ENCODE measurements at regions not wholly inside any gene's neighbourhood (a gene's known extent, or its start where the extent isn't known, plus 50 kb on each side); places are given as distances from the start of the nearest gene placed in this dataset.

- no peak for DNase-seq (ENCODE audit: low read depth)
- no peak overlapping the region for H3K4me3 ChIP-seq (ENCODE audit: low read length)
- TF ChIP-seq, protein P1, sequence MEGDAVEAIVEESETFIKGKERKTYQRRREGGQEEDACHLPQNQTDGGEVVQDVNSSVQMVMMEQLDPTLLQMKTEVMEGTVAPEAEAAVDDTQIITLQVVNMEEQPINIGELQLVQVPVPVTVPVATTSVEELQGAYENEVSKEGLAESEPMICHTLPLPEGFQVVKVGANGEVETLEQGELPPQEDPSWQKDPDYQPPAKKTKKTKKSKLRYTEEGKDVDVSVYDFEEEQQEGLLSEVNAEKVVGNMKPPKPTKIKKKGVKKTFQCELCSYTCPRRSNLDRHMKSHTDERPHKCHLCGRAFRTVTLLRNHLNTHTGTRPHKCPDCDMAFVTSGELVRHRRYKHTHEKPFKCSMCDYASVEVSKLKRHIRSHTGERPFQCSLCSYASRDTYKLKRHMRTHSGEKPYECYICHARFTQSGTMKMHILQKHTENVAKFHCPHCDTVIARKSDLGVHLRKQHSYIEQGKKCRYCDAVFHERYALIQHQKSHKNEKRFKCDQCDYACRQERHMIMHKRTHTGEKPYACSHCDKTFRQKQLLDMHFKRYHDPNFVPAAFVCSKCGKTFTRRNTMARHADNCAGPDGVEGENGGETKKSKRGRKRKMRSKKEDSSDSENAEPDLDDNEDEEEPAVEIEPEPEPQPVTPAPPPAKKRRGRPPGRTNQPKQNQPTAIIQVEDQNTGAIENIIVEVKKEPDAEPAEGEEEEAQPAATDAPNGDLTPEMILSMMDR (conservative IDR thresholded peaks at IDR 0.05; ENCODE audit: low read depth, low read length), result no peak
Observed at GRCh38 chr2:12051831-12052230, 305.4 kb downstream of the LPIN1 start.

- no peak for DNase-seq (ENCODE audit: low read depth)
- no peak overlapping the region for H3K4me3 ChIP-seq (ENCODE audit: low read length)
- TF ChIP-seq, protein P1 (conservative IDR thresholded peaks at IDR 0.05; ENCODE audit: low read depth, low read length), result no peak
Observed at GRCh38 chr2:12052796-12053195, 306.4 kb downstream of the LPIN1 start.

GRCh38 chr2:12054956-12055618, 308.7 kb downstream of the LPIN1 start:
- TF ChIP-seq, protein P1 (conservative IDR thresholded peaks at IDR 0.05; ENCODE audit: low read depth, low read length), result no peak
- H3K4me3 ChIP-seq (ENCODE audit: low read length), result no peak overlapping the region
- no peak for DNase-seq (ENCODE audit: low read depth)

DNA sequence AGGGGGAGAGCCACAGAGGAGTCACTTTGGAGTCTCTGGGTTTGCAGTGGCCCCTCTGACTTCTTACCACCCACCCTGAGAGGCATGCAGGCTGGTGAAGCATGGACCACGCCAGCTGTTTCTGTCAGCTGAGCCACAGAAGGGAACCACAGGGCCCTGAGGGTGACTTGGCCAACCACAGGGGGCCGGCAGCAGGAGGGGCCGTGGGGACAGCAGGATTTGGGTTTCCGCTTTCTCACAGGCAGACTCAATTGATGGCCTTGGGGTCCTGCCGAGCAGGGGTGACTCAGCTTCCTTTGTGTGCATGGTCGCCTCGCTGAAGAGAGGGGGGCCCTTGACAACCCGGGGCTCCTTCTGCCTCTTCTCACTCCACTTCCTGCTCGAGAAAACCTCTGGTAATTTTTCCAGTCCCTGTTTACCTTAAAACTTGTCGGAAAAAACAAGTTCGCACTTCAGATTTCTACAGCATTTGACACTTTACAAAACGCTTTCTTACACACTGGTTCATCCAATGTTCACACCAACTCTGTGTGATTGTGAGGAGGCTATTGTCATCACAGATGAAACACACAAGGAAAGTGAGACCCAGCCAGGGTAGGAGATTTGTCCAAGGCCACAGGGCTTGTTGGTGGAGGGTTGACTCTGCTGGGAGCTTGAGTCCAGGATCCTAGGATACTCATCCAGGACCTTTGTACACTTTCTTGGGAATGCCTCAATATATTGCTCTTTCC, 311.2 kb downstream of the LPIN1 start:
- TF ChIP-seq, protein P1 (conservative IDR thresholded peaks at IDR 0.05; ENCODE audit: low read depth, low read length), result no peak
- DNase-seq (ENCODE audit: low read depth), result no peak
- no peak overlapping the region for H3K4me3 ChIP-seq (ENCODE audit: low read length)

DNA sequence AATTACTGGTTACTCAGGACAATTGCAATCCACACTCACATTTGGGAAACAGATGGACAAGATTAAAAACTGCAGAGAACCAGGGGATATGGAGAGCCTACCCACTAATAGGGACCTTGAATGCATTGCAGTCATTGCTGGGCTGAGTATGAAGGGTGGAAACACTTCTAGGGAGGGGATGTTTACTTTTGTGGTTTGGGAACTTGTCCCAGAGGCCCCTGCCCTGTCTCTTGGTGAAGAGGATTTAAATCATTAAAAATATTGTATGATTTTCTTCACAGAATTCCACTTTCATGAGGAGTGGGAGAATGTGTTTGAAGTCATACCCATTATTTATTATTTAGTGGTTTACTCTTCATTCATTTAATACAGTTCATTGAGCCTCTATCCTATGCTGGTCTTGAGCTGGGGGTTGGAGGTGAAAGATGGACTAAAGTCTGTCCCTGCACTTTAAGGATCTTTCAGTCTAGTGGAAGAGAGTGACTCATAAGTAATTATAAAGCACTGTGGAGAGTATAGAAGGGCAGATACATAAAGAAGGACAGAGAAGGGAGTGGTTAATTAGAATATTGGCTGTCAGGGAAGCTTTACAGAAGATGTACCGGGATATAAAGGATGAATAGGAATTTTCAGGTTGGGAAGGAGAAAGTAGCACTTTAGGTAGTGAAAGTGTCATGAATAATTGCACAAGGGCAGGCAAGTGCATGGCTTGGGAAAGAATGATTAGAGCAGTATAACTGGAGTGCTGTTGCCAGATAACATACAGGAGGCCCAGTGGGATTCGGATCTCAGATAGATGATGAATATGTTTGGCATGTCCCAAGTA, 313.4 kb downstream of the LPIN1 start:
- no peak overlapping the region for H3K4me3 ChIP-seq (ENCODE audit: low read length)
- no peak for DNase-seq (ENCODE audit: low read depth)
- TF ChIP-seq, protein P1 (conservative IDR thresholded peaks at IDR 0.05; ENCODE audit: low read depth, low read length), result no peak

DNA sequence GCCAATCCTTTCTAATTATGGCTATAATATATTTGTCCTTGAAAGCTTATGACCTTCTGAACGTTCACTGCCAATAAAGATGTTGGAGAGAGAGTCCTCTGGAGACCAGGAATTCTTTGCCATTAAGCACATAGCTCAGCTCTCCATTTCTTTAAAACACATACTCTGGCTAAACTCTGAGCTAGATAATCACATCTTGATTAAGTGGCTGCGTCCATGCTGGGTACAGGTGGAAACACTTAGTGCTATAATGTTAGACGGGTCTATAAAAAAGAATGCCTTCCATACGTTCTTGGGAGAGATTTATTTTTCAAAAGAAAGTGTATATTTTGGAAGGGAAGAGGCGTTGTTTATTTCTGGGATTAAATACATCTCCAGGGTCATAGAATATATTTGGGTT, 314.5 kb downstream of the LPIN1 start:
- no peak overlapping the region for H3K4me3 ChIP-seq (ENCODE audit: low read length)
- TF ChIP-seq, protein P1 (conservative IDR thresholded peaks at IDR 0.05; ENCODE audit: low read depth, low read length), result no peak
- no peak for DNase-seq (ENCODE audit: low read depth)
